Mesodermal cell (in vitro differentiated cells): ENCODE measurements at regions not wholly inside any gene's neighbourhood (a gene's known extent, or its start where the extent isn't known, plus 50 kb on each side); places are given as distances from the start of the nearest gene placed in this dataset.

Source experiments
- H3K27ac ChIP-seq: 2 replicates; pipeline ENCODE4 v1.7.0; 2013; ENCODE audit warnings: mild to moderate bottlenecking, low read depth, low read length, moderate library complexity; ENCODE audit not compliant: severe bottlenecking
- H3K36me3 ChIP-seq: 2 replicates; pipeline ENCODE4 v1.7.1; 2013; ENCODE audit warnings: mild to moderate bottlenecking, low read length, moderate library complexity; ENCODE audit not compliant: control insufficient read depth, insufficient read depth
- H3K4me1 ChIP-seq: one replicate; pipeline ENCODE4 v1.7.1; 2013; ENCODE audit warnings: mild to moderate bottlenecking, low read length; ENCODE audit not compliant: insufficient read depth, control insufficient read depth, poor library complexity, severe bottlenecking
- H3K4me3 ChIP-seq: 2 replicates; pipeline ENCODE4 v1.7.0; 2013; ENCODE audit warnings: low read length, control low read depth, mild to moderate bottlenecking; ENCODE audit not compliant: insufficient read depth, poor library complexity, severe bottlenecking; ENCODE audit errors: extremely low read depth
- H3K9me3 ChIP-seq: 2 replicates; pipeline ENCODE4 v1.7.1; 2013; ENCODE audit warnings: mild to moderate bottlenecking, low read length, moderate library complexity; ENCODE audit not compliant: control insufficient read depth
- WGBS, 2 experiments: methylation state at CpG; one replicate each; pipeline ENCODE4 v1.1.5; 2013; ENCODE audit warnings: missing lambda C conversion rate in 2 of 2; ENCODE audit not compliant: insufficient coverage in 2 of 2; 5-methylcytosine and 5-hydroxymethylcytosine counted together

DNA sequence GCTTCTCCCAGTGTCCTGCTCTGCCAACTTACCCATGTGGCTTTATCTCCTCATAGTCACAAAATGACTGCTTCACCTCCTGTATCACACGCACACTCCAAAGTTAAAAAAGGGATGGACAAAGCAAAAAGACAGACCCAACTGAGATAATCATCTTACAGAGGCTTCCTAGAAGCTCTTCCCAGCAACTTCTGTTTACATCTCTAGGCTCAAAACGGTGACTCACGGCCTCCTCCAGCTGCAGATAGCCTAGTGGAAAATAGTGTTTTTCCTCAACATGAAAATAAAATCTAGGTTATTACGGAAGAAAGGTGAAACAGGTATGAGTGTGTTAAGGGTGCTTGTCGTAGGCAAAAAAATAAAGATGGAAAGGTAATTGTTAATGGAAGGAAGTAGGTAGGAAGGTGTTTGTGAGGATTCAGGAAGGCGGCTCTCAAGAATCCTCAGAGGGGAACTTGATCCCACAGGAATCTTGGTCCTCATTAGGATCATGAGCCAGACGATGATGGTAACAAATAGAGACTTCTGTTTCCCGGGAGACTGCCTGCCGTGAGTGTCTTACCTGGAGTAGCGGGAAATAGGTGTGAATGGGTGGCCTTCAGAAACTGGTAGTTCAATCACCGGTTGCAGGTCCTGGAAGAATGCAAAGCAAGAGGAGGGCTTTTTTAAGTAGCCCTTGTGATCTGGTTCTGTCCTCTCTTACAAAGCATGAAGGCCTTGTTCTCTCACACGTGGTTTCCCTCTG lies 487.5 kb upstream of the TMEM132C start:
- H3K4me1 ChIP-seq = peaks cover 8% of the 10 kb centered on the region
- H3K9me3 ChIP-seq = peaks cover 5% of the 10 kb centered on the region
- no peak overlapping the region for H3K4me3 ChIP-seq
- peak overlapping the region; percentile 53 for H3K27ac ChIP-seq
- whole genome bisulfite sequencing, 2 experiments = 74% methylated on average over 9 to 10 of the region's 12 CpGs
- H3K36me3 ChIP-seq = no peaks in the 10 kb centered on the region

DNA sequence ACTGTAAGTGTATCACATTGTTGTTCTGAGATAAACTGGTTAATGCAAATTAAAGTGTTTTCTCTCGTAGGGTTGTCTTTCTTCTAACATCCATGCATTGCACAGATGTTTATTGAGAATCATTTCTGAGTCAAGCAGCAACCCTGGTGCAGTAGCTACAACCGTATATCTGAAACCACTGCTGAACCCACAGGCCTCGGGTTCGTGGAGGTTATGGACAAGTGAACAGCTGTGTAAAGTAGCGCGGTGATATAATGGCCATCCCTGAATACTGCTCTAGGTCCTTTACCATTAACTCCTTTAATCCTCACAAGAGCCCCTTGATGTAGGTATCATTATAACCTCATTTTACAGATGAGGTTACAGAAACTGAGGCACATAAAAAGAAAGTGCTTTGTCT lies 486.1 kb upstream of the TMEM132C start:
- Histone ChIP-seq H3K36me3 (no peaks in the 10 kb centered on the region), H3K27ac (no peak overlapping the region), H3K4me1 (peaks cover 13% of the 10 kb centered on the region), H3K9me3 (peaks cover 5% of the 10 kb centered on the region), H3K4me3 (no peak overlapping the region)
- WGBS, 2 experiments = 67 to 94% methylated on average over 2 to 3 of the region's 6 CpGs

DNA sequence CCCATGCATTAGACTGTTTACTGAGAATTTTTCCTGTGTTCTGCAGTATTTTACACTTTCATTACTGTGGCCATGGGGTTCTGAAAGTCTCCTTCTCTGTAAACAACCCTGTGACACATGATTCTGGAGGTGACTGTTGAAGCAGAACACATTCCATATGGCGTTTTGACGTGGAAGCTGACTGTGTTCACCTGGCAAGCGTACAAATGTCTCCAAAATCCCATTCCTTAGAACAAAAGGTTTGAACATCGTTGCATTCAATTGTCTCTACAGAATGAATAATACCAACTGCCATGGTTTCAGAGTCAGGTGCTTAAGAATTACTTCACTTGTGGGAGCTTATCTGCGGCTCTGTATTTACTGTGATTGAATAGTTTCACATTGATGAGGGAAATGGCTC lies 485.6 kb upstream of the TMEM132C start:
- Histone ChIP-seq H3K9me3 (peaks cover 5% of the 10 kb centered on the region), H3K27ac (no peak overlapping the region), H3K4me3 (no peak overlapping the region), H3K4me1 (peaks cover 17% of the 10 kb centered on the region), H3K36me3 (no peaks in the 10 kb centered on the region)
- WGBS, 2 experiments = 85 to 95% methylated on average over 4 of the region's 5 CpGs

DNA sequence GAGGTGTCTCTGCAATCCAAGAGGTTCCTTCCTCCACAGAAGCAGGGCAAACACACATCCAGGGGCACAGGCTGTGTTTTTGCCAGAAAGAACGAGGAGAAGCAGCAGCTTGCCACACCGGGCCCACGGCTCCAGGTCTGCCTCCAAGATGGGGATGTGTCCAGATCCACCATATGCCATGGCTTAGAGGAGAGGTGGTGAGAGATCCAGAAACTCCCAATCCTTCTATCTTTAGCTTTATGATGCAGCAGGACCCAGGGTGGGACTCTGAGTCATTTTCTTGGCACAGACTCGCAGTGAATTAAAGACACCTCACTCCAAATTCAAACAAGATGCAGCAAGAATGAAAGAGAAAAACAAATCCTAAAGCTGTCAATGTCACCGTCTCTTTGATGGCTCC lies 481.4 kb upstream of the TMEM132C start:
- no peak overlapping the region for H3K27ac ChIP-seq
- WGBS, 2 experiments = 80 to 92% methylated on average over 2 of the region's 5 CpGs
- peaks cover 8% of the 10 kb centered on the region for H3K4me1 ChIP-seq
- no peak overlapping the region for H3K4me3 ChIP-seq
- H3K36me3 ChIP-seq = no peaks in the 10 kb centered on the region
- H3K9me3 ChIP-seq = no peaks in the 10 kb centered on the region

DNA sequence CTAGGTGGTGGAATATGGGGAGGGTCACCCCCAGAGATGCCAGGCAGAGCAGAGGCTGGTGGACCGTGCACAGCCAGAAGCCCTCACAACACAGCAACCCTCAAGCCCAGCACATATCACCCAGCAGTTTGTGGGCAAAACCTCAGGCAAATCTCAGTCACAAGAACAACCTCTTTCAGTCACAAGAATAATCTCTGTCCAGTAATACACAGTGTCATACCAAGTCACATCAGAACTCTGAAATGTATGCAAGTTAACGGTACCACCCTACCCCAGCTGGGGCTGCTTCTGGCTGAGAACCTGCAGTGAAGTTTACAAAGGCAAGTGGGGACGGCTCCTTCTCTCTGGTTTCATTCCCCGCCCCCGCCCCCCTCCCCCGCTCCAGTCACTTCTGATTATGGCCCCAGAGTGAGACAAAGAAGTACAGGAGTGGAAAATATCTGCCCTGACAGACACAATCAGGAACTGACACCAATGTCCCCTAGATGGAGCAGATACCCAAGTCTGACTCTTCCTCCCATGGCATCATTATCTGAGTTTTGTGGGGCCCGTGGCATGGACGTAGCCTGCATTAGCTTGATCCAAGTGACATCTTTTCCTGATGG lies 480.9 kb upstream of the TMEM132C start:
- WGBS, 2 experiments = 81 to 94% methylated on average over 3 to 4 of the region's 8 CpGs
- no peak overlapping the region for H3K27ac ChIP-seq
- H3K4me1 ChIP-seq = peaks cover 8% of the 10 kb centered on the region
- no peaks in the 10 kb centered on the region for H3K9me3 ChIP-seq
- H3K4me3 ChIP-seq = no peak overlapping the region
- H3K36me3 ChIP-seq = no peaks in the 10 kb centered on the region

DNA sequence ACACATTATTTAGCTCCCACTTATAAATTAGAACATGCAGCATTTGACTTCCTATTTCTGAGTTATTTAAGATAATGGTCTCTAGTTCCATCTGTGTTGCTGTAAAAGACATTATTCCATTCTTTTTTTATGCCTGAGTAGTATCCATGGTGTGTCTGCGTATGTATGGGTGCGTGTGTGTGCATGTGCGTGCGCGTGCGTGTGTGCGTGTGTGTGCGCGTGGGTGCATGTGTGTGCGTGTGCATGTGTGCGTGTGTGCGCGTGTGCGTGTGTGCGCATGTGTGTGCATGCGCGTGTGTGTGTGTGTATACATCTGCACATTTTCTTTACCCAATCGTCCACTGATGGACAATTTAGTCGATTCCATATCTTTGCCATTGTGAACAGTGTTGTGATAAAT lies 479.4 kb upstream of the TMEM132C start:
- no peak overlapping the region for H3K27ac ChIP-seq
- 93 to 100% methylated on average over 9 to 11 of the region's 19 CpGs for WGBS, 2 experiments
- H3K4me3 ChIP-seq = no peak overlapping the region
- H3K9me3 ChIP-seq = no peaks in the 10 kb centered on the region
- no peaks in the 10 kb centered on the region for H3K36me3 ChIP-seq
- peaks cover 8% of the 10 kb centered on the region for H3K4me1 ChIP-seq

DNA sequence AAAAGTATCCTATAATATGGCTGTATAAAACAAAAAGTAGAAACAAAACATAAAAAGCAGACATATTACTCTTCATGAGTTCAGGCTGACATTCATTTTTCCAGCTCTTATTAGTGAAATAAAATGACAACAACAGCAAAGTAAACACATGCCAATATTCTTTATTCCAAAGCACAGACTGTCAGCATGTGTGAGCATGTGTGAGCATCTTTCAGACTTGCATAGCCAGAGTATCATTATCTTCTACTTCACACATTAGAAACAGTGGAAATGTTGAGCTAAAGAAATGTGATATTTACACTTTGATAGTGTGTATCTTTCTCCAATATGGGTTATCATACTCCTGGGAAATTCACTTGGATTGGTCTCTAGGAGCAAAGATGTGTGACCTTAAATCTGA lies 476.6 kb upstream of the TMEM132C start:
- Histone ChIP-seq H3K9me3 (no peaks in the 10 kb centered on the region), H3K27ac (no peak overlapping the region), H3K4me3 (no peak overlapping the region), H3K36me3 (no peaks in the 10 kb centered on the region), H3K4me1 (peaks cover 8% of the 10 kb centered on the region)

DNA sequence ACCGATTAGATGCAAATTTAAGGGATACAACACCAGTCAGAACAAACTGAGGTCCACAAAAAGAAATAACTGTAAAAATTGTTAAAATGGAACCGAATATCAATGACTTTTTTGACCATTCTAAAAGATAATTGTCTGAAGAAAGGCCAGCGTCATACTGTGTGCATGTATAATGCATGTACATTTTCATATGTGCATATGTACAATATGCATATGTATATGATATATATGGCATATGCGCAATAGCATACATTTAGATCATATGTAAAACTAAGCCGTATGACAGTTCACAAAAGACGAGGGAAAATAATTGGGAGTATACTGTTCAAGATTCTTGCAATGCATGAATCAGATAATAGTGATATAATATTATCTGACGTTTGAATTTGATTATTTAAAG lies 475.8 kb upstream of the TMEM132C start:
- Histone ChIP-seq H3K36me3 (no peaks in the 10 kb centered on the region), H3K27ac (no peak overlapping the region), H3K4me3 (no peak overlapping the region), H3K4me1 (peaks cover under 1% of the 10 kb centered on the region), H3K9me3 (no peaks in the 10 kb centered on the region)
- no CpG with 5 or more reads among the region's 7 CpGs for WGBS, 2 experiments

DNA sequence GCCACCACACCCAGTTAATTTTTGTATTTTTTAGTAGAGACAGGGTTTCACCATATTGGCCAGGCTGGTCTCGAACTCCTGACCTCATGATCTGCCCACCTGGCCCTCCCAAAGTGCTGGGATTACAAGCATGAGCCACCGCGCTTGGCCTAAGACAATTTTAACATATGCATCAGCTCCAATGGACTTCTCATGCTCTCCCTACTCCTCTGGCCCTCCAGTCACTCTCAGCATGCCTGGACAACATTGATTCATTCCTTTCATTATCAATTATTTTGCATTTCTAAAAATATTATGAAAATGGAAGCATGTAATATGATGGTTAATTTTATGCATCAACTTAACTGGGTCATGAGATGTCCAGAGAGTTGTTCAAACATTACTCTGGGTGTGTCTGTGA lies 469.1 kb upstream of the TMEM132C start:
- H3K9me3 ChIP-seq = no peaks in the 10 kb centered on the region
- no peaks in the 10 kb centered on the region for H3K4me1 ChIP-seq
- WGBS, 2 experiments = 83 to 92% methylated on average over 2 to 3 of the region's 3 CpGs
- no peak overlapping the region for H3K27ac ChIP-seq
- no peaks in the 10 kb centered on the region for H3K36me3 ChIP-seq
- H3K4me3 ChIP-seq = no peak overlapping the region

DNA sequence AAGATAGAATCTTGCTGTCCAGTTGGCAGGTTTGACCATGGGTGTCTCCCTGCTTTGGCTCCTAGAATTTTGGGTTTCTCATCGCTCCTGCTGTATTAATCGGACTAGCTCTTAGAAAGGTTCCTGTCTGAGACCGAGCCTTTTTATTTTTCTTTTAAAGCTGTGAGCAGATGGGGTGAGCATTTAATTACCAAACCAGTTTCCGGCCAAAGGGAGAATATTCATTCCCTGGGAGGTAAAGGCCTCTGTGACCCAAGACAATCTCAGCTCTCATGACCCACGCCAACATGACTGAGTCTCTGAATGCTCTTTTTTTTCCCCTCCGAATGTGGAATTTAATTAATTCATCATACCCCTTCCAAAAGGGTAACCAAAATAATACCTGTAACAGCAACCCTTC lies 464.7 kb upstream of the TMEM132C start:
- 90 to 100% methylated on average over 2 to 3 of the region's 6 CpGs for WGBS, 2 experiments
- H3K4me1 ChIP-seq = no peaks in the 10 kb centered on the region
- no peak overlapping the region for H3K4me3 ChIP-seq
- no peaks in the 10 kb centered on the region for H3K9me3 ChIP-seq
- no peak overlapping the region for H3K27ac ChIP-seq
- no peaks in the 10 kb centered on the region for H3K36me3 ChIP-seq

DNA sequence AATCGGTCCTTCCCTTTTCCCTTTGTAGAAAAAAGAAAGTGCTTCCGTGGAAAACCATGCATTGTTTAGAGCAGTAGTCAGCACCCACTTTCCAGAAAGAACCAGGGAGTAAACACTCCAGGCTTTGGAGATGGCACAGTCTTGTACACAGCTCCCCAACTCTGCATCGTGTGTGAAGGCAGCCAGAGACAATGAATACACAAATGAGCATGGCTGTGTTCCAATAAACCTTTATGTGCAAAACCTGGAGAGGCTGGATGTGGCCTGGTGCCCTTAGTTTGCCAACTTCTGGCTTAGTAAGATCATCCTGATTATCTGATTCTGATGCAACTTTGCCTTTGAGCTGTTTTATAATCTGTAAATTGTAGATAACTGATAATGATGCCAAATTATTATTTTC lies 463.4 kb upstream of the TMEM132C start:
- Histone ChIP-seq H3K27ac (no peak overlapping the region), H3K9me3 (no peaks in the 10 kb centered on the region), H3K4me1 (no peaks in the 10 kb centered on the region), H3K4me3 (no peak overlapping the region), H3K36me3 (no peaks in the 10 kb centered on the region)
- WGBS, 2 experiments = 60 to 73% methylated on average over 1 to 3 of the region's 3 CpGs
